RWPE1 (cell line): ENCODE measurements at regions not wholly inside any gene's neighbourhood (a gene's known extent, or its start where the extent isn't known, plus 50 kb on each side); places are given as distances from the start of the nearest gene placed in this dataset.

ENCODE experiments used
- CTCF ChIA-PET: fragments of 350-600 bp; sonication (Branson Sonifier 250); formaldehyde crosslinking; extraction: SDS; loops from one replicate; lab custom pipeline; 2021; lab: Yijun Ruan, JAX
- POLR2A ChIA-PET: fragments of 400-600 bp; formaldehyde crosslinking; extraction: SDS; loops from one replicate; lab custom pipeline; 2020; ENCODE audit warnings: antibody characterized with exemption; ENCODE audit not compliant: low non-redundant PET; lab: Yijun Ruan, JAX
- DNase-seq: peaks from one replicate; pipeline ENCODE4 v3.0.0; 2012; ENCODE audit warnings: low spot score
- H3K27ac ChIP-seq: fragments of 450-650 bp; 2 replicates; pipeline ENCODE4 v1.5.1; 2017
- TF ChIP-seq, protein P1 (sequence below): fragments of 450-650 bp; conservative IDR thresholded peaks from 2 replicates; pipeline ENCODE4 v1.5.1; 2017; ENCODE audit warnings: low read depth, mild to moderate bottlenecking

- TF ChIP-seq, protein P1, sequence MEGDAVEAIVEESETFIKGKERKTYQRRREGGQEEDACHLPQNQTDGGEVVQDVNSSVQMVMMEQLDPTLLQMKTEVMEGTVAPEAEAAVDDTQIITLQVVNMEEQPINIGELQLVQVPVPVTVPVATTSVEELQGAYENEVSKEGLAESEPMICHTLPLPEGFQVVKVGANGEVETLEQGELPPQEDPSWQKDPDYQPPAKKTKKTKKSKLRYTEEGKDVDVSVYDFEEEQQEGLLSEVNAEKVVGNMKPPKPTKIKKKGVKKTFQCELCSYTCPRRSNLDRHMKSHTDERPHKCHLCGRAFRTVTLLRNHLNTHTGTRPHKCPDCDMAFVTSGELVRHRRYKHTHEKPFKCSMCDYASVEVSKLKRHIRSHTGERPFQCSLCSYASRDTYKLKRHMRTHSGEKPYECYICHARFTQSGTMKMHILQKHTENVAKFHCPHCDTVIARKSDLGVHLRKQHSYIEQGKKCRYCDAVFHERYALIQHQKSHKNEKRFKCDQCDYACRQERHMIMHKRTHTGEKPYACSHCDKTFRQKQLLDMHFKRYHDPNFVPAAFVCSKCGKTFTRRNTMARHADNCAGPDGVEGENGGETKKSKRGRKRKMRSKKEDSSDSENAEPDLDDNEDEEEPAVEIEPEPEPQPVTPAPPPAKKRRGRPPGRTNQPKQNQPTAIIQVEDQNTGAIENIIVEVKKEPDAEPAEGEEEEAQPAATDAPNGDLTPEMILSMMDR, result no peak
- ChIA-PET CTCF (no interaction called here), POLR2A (no interaction called here)
- no peak overlapping the region for H3K27ac ChIP-seq
- DNase-seq, result no peak
These were observed 684.4 kb upstream of the CITED2 start for GRCh38 chr6:140058863-140059262.

GRCh38 chr6:140052736-140053729 is 678.6 kb upstream of the CITED2 start:
- no peak for DNase-seq
- TF ChIP-seq, protein P1, result no peak
- H3K27ac ChIP-seq, result no peak overlapping the region
- POLR2A ChIA-PET, result no interaction called here
- CTCF ChIA-PET, result interaction anchor here (0.6 to 0.7 kb wide), 3 partner anchors 11 to 834 kb away, joined by 3 to 4 read pairs (median 4); no protein-coding TSS in a partner anchor

DNA sequence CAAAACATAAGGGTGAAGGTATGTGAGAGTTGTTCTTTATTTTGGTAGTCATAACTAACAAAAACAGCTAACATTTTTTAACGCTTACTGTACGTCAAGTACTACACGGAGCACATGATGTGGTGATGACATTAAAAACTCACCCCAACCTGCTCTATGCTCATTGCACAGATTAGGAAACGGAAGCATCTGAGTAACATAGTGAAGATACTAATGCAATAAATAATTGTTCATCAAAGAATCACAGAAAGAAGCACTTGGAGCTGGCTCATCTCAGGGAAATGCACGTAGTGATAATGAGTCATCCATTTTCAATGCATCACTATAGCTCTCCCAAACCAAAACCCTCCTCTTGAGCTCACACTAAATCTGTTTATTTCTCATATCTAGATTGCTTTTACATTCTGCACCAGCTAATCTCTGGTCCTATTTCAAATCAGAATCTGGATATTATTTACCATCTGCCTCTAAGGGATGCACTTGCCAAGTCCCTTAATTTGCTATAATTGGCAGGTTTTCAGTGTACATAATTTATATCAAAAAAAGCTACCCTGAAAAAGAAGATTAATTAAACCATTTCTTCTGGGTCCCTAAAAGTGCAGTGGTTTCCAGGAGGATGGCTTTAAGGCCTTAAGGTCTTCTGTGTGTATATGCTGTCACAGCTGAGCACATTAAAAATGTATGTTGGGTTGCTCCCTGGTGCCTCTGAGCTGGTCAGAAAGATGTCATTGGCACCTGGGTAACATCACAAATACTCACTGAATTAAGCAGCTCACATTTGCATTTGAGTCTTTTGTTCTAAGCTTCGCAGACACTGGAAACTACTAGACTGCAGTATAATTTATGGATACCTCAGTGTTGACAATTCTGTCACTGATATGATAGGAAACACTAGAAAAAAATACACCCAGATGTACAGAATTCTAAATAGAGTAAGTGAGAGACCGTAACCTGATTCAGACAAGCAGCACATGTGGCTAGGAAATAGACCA is 677.4 kb upstream of the CITED2 start:
- H3K27ac ChIP-seq, result no peak overlapping the region
- POLR2A ChIA-PET, result no interaction called here
- TF ChIP-seq, protein P1, result no peak
- CTCF ChIA-PET, result interaction anchor here (0.6 to 0.7 kb wide), 4 partner anchors 13 to 833 kb away, joined by 3 to 4 read pairs (median 4); no protein-coding TSS in a partner anchor
- DNase-seq, result peak; percentile 86

DNA sequence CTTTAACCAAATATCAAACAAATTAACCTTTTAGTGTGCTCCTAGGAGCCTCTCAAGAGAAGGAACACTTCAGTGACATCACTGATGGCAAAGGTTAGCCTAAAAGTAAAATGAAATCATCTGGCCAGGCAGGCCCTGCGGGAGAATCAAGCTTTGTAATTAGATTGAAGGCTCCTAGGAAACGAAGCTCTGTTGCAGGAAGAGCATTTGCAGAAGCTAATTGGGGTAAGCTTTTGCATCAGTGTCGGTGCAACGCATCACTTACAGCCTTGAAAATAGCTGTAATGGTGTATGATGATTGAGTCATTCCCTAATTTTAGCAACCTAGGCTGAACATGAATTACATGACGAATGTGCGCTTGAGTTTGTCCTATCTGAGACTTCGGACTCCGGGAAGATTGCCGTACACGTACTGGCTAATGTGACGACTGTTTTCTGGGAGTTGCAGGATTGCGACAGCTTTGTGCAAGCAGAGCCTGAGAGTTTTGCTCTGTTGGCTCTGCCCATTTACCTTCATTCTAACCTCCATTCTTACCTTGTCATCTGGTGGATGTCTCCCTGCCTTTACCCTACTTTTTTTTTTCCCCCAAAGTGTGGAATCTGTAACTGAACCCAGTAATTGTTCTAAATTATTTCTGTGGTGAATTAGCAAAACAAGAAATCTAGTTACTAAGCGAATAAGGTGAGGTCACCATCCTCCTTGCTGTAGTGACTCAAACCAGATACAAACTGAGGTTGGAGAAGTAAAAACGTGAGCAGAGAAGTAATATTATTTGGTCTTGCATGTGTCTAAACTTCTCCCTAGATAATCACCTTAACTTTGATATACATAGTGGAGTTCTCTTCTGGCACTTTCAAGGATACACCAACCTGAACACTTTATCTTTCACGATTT is 675.9 kb upstream of the CITED2 start:
- POLR2A ChIA-PET, result no interaction called here
- H3K27ac ChIP-seq, result no peak overlapping the region
- no peak for DNase-seq
- CTCF ChIA-PET, result no interaction called here
- TF ChIP-seq, protein P1, result no peak

GRCh38 chr6:140049251-140049650 is 674.8 kb upstream of the CITED2 start:
- POLR2A ChIA-PET, result no interaction called here
- TF ChIP-seq, protein P1, result no peak
- no peak for DNase-seq
- no peak overlapping the region for H3K27ac ChIP-seq
- CTCF ChIA-PET, result no interaction called here
